ENCODE measurements at regions not wholly inside any gene's neighbourhood (a gene's known extent, or its start where the extent isn't known, plus 50 kb on each side); places are given as distances from the start of the nearest gene placed in this dataset.

- no peak for TF ChIP-seq REST (IDR thresholded peaks at IDR 0.05; ENCODE audit: low read depth, low read length)
- no peak for TF ChIP-seq KAT2A (conservative IDR thresholded peaks at IDR 0.05; ENCODE audit: control insufficient read depth, low read depth, low read length)
- no peak for TF ChIP-seq HDAC6 (IDR thresholded peaks at IDR 0.05; ENCODE audit: unreplicated experiment)
- no peak for TF ChIP-seq MEF2B (IDR thresholded peaks at IDR 0.05; ENCODE audit: partially characterized antibody, poor library complexity, severe bottlenecking)
- TF ChIP-seq WRNIP1 (IDR thresholded peaks at IDR 0.05; ENCODE audit: borderline replicate concordance, low read depth, low read length) = no peak
Measured at GRCh38 chr13:33490461-33491327, 205.1 kb upstream of the STARD13 start (continued).

- CTCF ChIA-PET = no interaction called here
- no peak overlapping the region for H3K4me2 ChIP-seq (ENCODE audit: control insufficient read depth, insufficient read depth)
- no TSS peak for BruUV-seq (replicated peaks)
- POLR2A ChIA-PET = no interaction called here
- no peaks in the 10 kb centered on the region for H4K20me1 ChIP-seq (ENCODE audit: control insufficient read depth, insufficient read depth)
- H3K27ac ChIP-seq (ENCODE audit: control insufficient read depth, insufficient read depth) = no peak overlapping the region
- no peak for ATAC-seq
- H2AFZ ChIP-seq (ENCODE audit: control insufficient read depth, low read depth, low read length) = no peak overlapping the region
- no peak for FAIRE-seq
- H3K9me3 ChIP-seq (replicated peaks; ENCODE audit: control insufficient read depth, insufficient read depth, low read length) = no peaks in the 10 kb centered on the region
- SMC1A ChIA-PET (ENCODE audit: uncharacterized antibody, unreplicated experiment) = interaction anchor here (0.6 kb wide), 1 partner anchor 535 kb away, joined by 3 read pairs; no protein-coding TSS in a partner anchor
- no peaks in the 10 kb centered on the region for H3K4me1 ChIP-seq (ENCODE audit: control insufficient read depth, insufficient read depth, low read length)
- intact Hi-C loops (cut with micrococcal nuclease; ENCODE audit: unreplicated experiment) = no loop called here
- H3K79me2 ChIP-seq (ENCODE audit: control insufficient read depth, insufficient read depth, low read length) = no peaks in the 10 kb centered on the region
- no peaks in the 10 kb centered on the region for H3K27me3 ChIP-seq (replicated peaks in 1 of 2; ENCODE audit: control insufficient read depth in 2 of 2, insufficient read depth in 2 of 2, low read length in 1 of 2)
- H3K36me3 ChIP-seq (ENCODE audit: control insufficient read depth in 2 of 2, insufficient read depth in 2 of 2, low read length in 1 of 2) = no peaks in the 10 kb centered on the region
- no peak overlapping the region for H3K4me3 ChIP-seq
- in situ Hi-C loops (cut with MboI) = no loop called here
- 100% methylated on average over 6 of the region's 6 CpGs for WGBS (ENCODE audit: insufficient coverage, insufficient replicate concordance, low lambda C conversion rate, missing lambda C conversion rate)
- RAD21 ChIA-PET (ENCODE audit: unreplicated experiment) = interaction anchor here (0.6 kb wide), 1 partner anchor 72 kb away, joined by 3 read pairs; no protein-coding TSS in a partner anchor
- no peak for DNase-seq (ENCODE audit: low read depth, low spot score)
- no peak overlapping the region for H3K9ac ChIP-seq (ENCODE audit: control insufficient read depth, insufficient read depth, low read length)
- TF ChIP-seq CEBPZ (IDR thresholded peaks at IDR 0.05; ENCODE audit: low read depth, low read length) = no peak
- no peak for TF ChIP-seq ZNF274 (IDR thresholded peaks at IDR 0.05; ENCODE audit: insufficient read depth, insufficient read length)
- no peak for TF ChIP-seq CREM (IDR thresholded peaks at IDR 0.05; ENCODE audit: low read depth)
- no peak for TF ChIP-seq MXI1 (IDR thresholded peaks at IDR 0.05; ENCODE audit: low read depth, low read length)
- TF ChIP-seq JUNB (IDR thresholded peaks at IDR 0.05) = no peak
- no peak for TF ChIP-seq GABPA (IDR thresholded peaks at IDR 0.05; ENCODE audit: low read depth)
- TF ChIP-seq PAX8 (IDR thresholded peaks at IDR 0.05) = no peak
- no peak for TF ChIP-seq BACH1 (IDR thresholded peaks at IDR 0.05; ENCODE audit: borderline replicate concordance)
- TF ChIP-seq CHD4 (IDR thresholded peaks at IDR 0.05) = no peak
- TF ChIP-seq MTA2 (IDR thresholded peaks at IDR 0.05; ENCODE audit: low read depth) = no peak
Measured at GRCh38 chr13:33493672-33494365, 208.3 kb upstream of the STARD13 start.

All from GM12878 (cell line).